Activated T-cell treated with anti-CD3 and anti-CD28 coated beads, Interleukin-2, amount 50 U/mL, for 1 hour (primary cell): ENCODE measurements at regions not wholly inside any gene's neighbourhood (a gene's known extent, or its start where the extent isn't known, plus 50 kb on each side); places are given as distances from the start of the nearest gene placed in this dataset.

Experiments used
- DNase-seq: peaks from one replicate; pipeline ENCODE4 v3.0.0-alpha.2; 2020

GRCh38 chr20:60132162-60132826 is 174.1 kb downstream of the CDH26 start:
- no peak for DNase-seq

GRCh38 chr20:60132827-60133670 is 174.8 kb downstream of the CDH26 start:
- DNase-seq, result no peak

GRCh38 chr20:60135276-60135675 is 177.1 kb downstream of the CDH26 start:
- DNase-seq, result no peak

GRCh38 chr20:60136645-60137401 is 178.6 kb downstream of the CDH26 start:
- DNase-seq, result no peak

DNA sequence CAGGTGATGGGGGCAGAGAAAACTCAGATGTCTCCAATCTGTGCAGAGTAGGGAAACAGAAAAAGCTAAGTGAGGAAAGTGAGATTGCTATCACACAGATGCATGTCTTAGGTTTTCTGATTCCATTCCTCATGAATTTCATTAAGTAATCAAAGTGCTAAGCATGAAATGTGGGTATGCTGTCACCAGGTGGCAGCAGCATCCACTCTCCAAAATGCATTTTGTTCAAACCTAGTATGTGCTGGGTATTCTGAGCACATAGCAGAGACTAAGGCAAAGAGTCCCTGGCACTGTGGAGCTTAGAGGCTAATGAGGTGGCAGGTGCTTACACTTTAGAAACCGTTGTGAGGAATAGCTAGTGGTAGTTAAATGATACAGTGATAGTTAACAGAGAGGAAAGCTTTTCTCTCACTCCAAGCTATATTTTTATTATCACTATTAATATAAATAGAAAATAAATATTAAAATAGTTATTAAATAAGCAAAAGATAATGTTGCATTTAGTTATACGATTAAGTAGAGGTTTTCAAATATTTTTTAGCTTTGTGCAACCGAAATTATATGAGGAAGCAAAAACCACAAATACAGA is 179.5 kb downstream of the CDH26 start:
- DNase-seq, result peak; percentile 36

GRCh38 chr20:60138256-60139220 is 180.3 kb downstream of the CDH26 start:
- DNase-seq, result peak; percentile 32

DNA sequence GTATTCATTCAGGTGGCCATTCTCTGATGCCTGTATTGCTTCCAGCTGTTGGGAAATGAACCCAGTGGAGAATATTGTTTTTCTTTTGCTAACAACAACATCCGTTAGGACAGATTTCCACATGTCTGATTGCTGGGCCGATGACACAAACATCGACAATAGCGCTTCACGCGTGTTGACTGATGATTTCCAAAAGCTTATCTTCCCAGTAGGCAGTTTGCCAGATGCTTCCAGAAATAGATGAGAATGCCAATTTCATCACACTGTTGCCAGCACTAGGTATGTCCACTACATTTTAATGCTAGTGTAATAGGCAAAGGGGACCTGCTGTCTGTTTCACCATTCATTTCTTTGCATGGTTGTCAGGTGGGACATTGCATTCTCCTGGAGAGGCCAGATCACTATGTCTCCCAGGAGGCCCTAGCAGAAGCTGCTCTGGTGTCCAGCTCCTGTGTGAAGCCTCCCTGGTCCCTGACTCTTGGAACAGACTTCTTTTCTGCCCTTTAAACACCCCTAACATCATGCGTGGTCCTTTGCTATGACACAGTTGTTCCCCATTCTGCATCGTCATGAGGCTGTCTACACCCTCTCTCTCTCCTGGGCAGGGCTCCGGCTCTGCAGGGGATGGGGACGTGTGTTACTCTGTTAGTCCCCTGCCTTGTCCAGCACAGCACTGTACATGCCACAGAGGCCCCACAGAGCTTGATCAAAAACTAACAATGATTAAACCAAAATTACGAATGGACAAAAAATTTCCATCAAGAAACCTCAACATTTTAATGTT is 181.6 kb downstream of the CDH26 start:
- DNase-seq, result no peak

DNA sequence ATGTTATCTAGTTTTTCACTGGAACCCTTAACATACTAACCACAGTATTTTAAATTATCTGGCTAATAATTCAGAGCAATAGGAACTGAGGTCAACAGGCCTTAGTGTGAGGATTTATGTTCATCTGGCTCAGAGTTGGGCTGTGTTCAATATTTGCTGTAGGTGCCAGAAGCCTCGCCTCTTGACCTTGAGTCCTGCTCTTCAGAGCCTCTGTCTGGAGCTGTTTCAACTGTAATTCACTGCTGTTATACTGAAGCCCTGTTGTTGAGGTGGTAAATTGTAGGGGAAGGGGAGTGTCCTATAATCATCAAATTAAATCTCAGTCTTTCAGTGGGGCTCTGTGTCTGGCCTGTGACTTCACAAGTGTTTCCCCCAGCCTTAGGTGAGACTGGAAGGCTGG is 184.4 kb downstream of the CDH26 start:
- DNase-seq, result no peak

- DNase-seq, result no peak
Measured at GRCh38 chr20:60143261-60143842, 185.1 kb downstream of the CDH26 start.

DNA sequence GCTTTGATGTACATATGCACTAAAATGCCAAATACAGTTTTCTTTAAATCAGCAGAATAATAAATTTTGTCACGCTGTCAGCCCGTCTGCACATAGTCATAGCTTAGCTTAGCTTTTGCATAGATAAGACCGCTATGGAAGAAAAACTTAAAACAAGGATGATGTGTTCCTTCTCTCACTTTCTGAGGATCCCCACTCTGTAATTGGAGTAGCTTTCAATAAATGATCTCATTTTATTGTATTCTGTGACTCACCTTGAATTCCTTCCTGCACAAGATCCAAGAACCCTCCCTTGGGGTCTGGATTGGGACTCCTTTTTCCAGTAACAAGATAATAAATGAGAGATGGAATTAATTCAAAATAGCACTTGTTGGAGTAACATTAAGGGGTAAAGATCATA is 186.2 kb downstream of the CDH26 start:
- no peak for DNase-seq

DNA sequence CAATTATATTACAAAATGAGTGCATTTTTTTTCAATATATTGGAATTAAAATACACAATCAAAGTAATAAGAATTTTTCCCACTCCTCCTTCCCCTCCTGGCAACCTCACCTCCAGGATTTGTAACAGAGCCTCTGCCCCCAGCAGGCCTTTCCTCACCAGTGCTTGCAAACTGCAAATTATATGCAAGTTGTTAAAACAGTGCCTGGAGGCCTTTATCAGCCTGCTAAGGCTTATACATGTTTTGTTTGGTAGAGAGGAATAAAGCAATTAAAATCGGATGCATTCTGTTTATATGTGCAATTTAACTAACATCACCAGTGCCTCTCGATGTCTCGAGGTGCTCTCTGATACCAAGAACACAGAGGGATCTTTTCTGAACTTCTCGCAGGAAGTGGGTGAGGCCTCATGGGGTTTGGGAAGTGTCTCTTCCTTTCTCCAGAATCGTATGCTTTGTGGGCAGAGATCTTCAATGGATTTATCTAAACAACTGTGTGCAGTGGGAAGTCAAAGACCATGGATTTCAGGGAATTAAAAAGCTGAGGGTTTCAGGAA is 186.8 kb downstream of the CDH26 start:
- no peak for DNase-seq

- DNase-seq, result no peak
Measured at GRCh38 chr20:60147004-60147403, 188.8 kb downstream of the CDH26 start.

- no peak for DNase-seq
Measured at GRCh38 chr20:60148885-60149284, 190.7 kb downstream of the CDH26 start.

DNA sequence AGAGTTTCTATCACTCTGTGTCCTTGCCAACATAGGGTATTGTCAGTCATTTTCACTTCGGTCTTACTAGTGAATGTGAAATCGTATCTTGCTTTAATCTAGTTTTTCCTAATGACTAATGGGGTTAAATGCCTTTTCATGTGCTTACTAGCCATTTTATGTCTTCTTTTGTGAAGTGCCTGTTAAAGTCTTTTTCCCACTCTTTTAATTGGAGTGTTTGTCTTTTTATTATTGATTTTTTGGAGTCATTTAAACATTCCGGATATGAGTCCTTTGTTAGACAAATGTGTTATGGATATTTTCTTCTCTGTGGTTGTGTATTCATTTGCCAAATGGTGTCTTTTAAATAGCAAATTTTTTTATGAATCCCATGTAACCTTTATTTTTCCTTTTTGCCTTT is 194.6 kb downstream of the CDH26 start:
- DNase-seq, result no peak

DNA sequence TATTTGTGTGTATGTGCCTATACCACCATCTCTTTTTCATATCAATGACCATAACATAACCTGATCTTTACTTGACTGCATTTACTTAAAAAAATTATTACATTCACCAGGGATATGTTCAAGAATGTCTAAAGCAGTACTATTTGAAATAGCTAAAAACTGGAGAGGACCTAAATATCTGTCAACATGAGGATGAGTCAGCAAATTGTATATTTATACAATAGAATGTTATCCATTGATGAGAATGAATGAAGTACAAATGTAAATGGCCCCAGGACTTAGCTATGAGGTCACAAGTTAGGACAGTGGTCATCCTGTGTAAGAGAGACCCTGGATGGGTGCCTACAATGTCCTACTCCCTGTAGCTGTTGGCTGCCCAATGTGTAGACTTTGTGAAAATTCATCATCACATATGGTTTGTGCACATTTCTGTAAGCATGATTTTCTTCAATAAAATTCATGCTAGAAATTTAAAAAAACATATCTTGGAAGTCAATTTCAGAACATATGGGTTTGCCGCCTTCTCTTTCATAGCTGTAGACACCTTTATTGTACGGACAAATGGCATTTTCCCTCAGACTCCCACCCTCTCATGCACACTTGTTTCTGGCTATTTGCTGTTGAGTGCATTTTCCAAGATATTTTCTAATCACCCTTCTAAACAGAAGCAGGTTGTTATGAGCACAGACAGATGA is 202.4 kb downstream of the CDH26 start:
- DNase-seq, result no peak

DNA sequence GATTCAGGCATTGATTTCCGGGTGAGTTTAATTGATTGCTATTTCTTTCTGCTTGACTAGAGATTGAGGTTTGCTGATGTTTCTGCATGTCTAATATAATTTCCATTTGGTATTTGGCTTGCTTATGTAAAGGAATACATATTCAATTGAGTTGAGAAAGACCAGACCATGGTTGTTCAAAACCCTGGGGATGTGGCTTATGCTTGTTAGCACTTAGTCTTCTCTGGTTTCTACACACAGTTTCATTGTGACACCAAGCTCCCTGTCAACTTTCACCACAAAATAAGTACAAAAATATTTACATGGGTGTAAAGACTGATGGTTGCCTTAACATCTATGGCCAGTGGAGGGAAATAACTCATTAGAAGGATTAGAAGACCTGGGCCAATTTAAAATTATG is 209.6 kb downstream of the CDH26 start:
- no peak for DNase-seq

GRCh38 chr20:60168963-60169362 is 210.7 kb downstream of the CDH26 start:
- DNase-seq, result no peak

- no peak for DNase-seq
Measured at GRCh38 chr20:60170116-60170515, 211.9 kb downstream of the CDH26 start.

DNA sequence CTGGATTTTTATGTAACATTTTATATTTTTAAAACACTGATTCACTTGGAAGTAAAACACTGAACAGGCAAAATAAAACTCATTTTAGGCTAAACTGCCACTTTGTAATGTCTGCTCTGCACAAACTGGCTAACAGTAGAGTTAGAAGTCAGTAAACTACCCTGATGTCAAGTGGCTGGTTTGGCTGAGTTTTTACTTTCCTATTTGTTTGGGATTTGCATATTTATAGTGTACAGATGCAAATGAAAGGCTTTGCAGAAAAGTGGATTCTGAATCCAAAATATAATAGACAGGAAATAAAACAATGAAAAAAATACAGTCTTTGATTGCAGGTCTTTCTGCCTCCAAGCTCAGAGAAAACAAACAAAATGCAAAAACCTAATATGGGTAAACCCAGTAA is 213.1 kb downstream of the CDH26 start:
- no peak for DNase-seq

DNA sequence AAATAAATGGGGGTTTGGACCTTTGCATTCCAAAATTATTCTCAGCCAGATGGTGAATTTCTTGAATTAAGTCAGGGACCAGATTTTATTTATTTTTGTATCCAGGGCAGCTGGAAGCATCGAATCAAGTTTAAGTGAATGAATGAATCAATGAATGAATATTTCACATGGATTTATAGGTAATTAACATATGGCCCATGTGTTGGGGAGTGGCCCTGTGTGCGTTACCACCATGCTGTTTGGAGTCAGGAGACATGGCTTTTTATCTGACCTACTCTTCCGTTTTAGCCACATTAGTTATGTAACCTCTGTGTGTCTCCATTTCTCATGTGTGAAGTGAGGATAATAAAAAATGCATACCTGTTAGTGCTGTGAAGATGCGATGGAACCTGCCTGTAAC is 213.5 kb downstream of the CDH26 start:
- no peak for DNase-seq
